ENCODE measurements at regions not wholly inside any gene's neighbourhood (a gene's known extent, or its start where the extent isn't known, plus 50 kb on each side); places are given as distances from the start of the nearest gene placed in this dataset.

GRCh38 chr7:136551618-136552017 lies 316.8 kb upstream of the CHRM2 start:
- TF ChIP-seq MAX (IDR thresholded peaks at IDR 0.05; ENCODE audit: low read depth, low read length) = no peak
- no peak for TF ChIP-seq CTCF (IDR thresholded peaks at IDR 0.05; ENCODE audit: low read depth, low read length)
- TF ChIP-seq POLR2A (IDR thresholded peaks at IDR 0.05; ENCODE audit: extremely low read depth, insufficient read length) = no peak

Measured in NB4 (cell line).